Liver (tissue), 8 donors: ENCODE measurements at regions not wholly inside any gene's neighbourhood (a gene's known extent, or its start where the extent isn't known, plus 50 kb on each side); places are given as distances from the start of the nearest gene placed in this dataset.

Source experiments
- DNase-seq: peaks from one replicate; pipeline ENCODE4 v3.0.0-alpha.2; 2017; ENCODE audit warnings: low spot score
- H3K27ac ChIP-seq, 2 donors: one replicate each; pipeline ENCODE4 v1.7.0; 2013; ENCODE audit warnings: inconsistent platforms in 2 of 2, low read length in 2 of 2, control low read depth in 1 of 2, low read depth in 1 of 2, mild to moderate bottlenecking in 1 of 2
- H3K27me3 ChIP-seq, 4 donors: one replicate each; pipeline versions ENCODE4 v1.6.1 to v1.7.0; 2013; ENCODE audit warnings: low read length in 3 of 4, inconsistent platforms in 1 of 4, mild to moderate bottlenecking in 1 of 4, moderate library complexity in 1 of 4; ENCODE audit not compliant: control insufficient read depth in 4 of 4, insufficient read depth in 4 of 4
- H3K36me3 ChIP-seq, 4 donors: one replicate each; pipeline versions ENCODE4 v1.6.1 to v1.7.0; 2013; ENCODE audit warnings: low read length in 3 of 4, mild to moderate bottlenecking in 3 of 4, low read depth in 1 of 4, moderate library complexity in 1 of 4; ENCODE audit not compliant: control insufficient read depth in 4 of 4, insufficient read depth in 3 of 4
- H3K4me1 ChIP-seq, 4 donors: one replicate each; pipeline versions ENCODE4 v1.6.1 to v1.7.0; 2013; ENCODE audit warnings: low read length in 3 of 4, mild to moderate bottlenecking in 3 of 4, moderate library complexity in 1 of 4; ENCODE audit not compliant: control insufficient read depth in 4 of 4, insufficient read depth in 4 of 4
- H3K4me3 ChIP-seq, 3 donors: one replicate each; pipeline versions ENCODE4 v1.6.1 to v1.7.0; 2013; ENCODE audit warnings: low read length in 3 of 3, control low read depth in 1 of 3, low read depth in 1 of 3, mild to moderate bottlenecking in 1 of 3
- H3K9ac ChIP-seq, 2 donors: one replicate each; pipeline ENCODE4 v1.7.0; 2013; ENCODE audit warnings: low read length in 2 of 2, mild to moderate bottlenecking in 2 of 2, moderate library complexity in 2 of 2, control low read depth in 1 of 2, low read depth in 1 of 2
- H3K9me3 ChIP-seq, 4 donors: one replicate each; pipeline versions ENCODE4 v1.6.1 to v1.7.0; 2013; ENCODE audit warnings: low read length in 3 of 4; ENCODE audit not compliant: control insufficient read depth in 4 of 4
- EGR1 ChIP-seq, 2 donors: IDR thresholded peaks; 2 replicates each; pipeline ENCODE4 v1.6.1; 2016 to 2018; ENCODE audit warnings: antibody characterized with exemption in 2 of 2, low read depth in 2 of 2
- FOXA1 ChIP-seq: IDR thresholded peaks from 2 replicates; pipeline ENCODE4 v1.6.1; 2016; ENCODE audit warnings: antibody characterized with exemption
- GABPA ChIP-seq, 2 donors: IDR thresholded peaks in 1 of 2; conservative IDR thresholded peaks in 1 of 2; 2 replicates each; pipeline ENCODE4 v1.6.1; 2016; ENCODE audit warnings: antibody characterized with exemption in 2 of 2, mild to moderate bottlenecking in 1 of 2, moderate library complexity in 1 of 2
- HNF4A ChIP-seq, 2 donors: conservative IDR thresholded peaks; 2 replicates each; pipeline ENCODE4 v1.6.1; 2016; ENCODE audit warnings: antibody characterized with exemption in 2 of 2, mild to moderate bottlenecking in 2 of 2
- HNF4G ChIP-seq: IDR thresholded peaks from 2 replicates; pipeline ENCODE4 v1.6.1; 2016; ENCODE audit warnings: antibody characterized with exemption
- JUND ChIP-seq, 2 donors: IDR thresholded peaks; 2 replicates each; pipeline ENCODE4 v1.6.1; 2016; ENCODE audit warnings: antibody characterized with exemption in 2 of 2
- RAD21 ChIP-seq, 2 donors: IDR thresholded peaks; 2 replicates each; pipeline ENCODE4 v1.6.1; 2016; ENCODE audit warnings: antibody characterized with exemption in 2 of 2, mild to moderate bottlenecking in 2 of 2
- SP1 ChIP-seq: IDR thresholded peaks from 2 replicates; pipeline ENCODE4 v1.6.1; 2018; ENCODE audit warnings: antibody characterized with exemption, mild to moderate bottlenecking
- TAF1 ChIP-seq: conservative IDR thresholded peaks from 2 replicates; pipeline ENCODE4 v1.6.1; 2016; ENCODE audit warnings: antibody characterized with exemption, mild to moderate bottlenecking
- YY1 ChIP-seq: IDR thresholded peaks from 2 replicates; pipeline ENCODE4 v1.6.1; 2016; ENCODE audit warnings: antibody characterized with exemption, mild to moderate bottlenecking
- WGBS: extraction: QIAGEN DNeasy Blood & Tissue Kit; methylation state at CpG from one replicate; pipeline ENCODE4 v1.1.7; 2013; 5-methylcytosine and 5-hydroxymethylcytosine counted together
- TF ChIP-seq, protein P1 (sequence below): IDR thresholded peaks from 2 replicates; pipeline ENCODE4 v1.6.1; 2016; ENCODE audit warnings: antibody characterized with exemption
- TF ChIP-seq, protein P2 (sequence below): IDR thresholded peaks from 2 replicates; pipeline ENCODE4 v1.6.1; 2016; ENCODE audit warnings: antibody characterized with exemption
- TF ChIP-seq, protein P3 (sequence below): IDR thresholded peaks from 2 replicates; pipeline ENCODE4 v1.6.1; 2016; ENCODE audit warnings: antibody characterized with exemption, mild to moderate bottlenecking
- TF ChIP-seq, protein P4 (sequence below): fragments of 150-350 bp; IDR thresholded peaks from 2 replicates; pipeline ENCODE4 v1.5.1; 2017; ENCODE audit warnings: improper control_type of control experiment, low read depth, low read length; ENCODE audit not compliant: missing input control
- TF ChIP-seq, protein P5 (sequence below): IDR thresholded peaks from 2 replicates; pipeline ENCODE4 v1.6.1; 2016; ENCODE audit warnings: antibody characterized with exemption
- donor health status: healthy.
- donor health status: healthy.
- donor health status: healthy.
- donor health status: healthy.
- donor health status: healthy.

DNA sequence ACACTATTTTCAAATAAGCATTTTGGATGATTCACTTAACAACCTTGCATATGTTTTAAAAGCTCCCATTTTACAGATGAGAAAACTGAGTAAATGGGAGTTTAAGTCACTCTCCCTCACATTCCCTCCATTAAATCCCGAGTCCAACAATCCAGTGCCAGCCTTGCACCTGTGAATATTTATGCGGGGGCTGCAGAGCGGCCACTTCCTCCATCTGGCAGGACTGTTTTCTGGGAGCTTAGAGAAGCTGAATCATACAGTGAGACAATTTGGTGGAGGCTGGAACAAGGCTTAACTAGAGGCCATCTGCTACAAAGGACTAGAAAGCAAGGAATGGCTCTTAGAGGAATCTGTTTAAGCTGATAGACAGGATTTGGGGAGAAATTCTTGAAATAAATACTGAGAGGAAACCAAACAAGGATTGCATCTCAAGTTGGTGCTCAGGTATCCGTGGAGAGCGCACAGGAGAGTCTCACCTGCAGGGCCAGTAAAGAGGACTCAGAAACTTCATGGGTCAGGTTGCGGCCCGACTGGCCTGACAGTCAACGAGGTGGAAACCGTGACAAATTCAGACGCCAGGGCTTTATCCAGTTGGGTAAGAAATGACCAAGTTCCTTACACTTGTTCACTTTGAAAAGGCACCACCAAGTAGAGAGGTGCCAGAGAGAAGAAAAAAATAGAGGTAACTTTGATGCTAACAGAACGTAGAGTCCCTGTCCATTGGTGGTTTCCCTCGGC is 478.5 kb downstream of the QKI start:
- 91% methylated on average over 12 of the region's 12 CpGs for WGBS
- H3K27me3 ChIP-seq: peaks cover 0 to 2% (median 0%) of the 10 kb centered on the region in 4 donors
- H3K4me1 ChIP-seq: no peaks in the 10 kb centered on the region
- peaks cover 0 to 4% (median 1%) of the 10 kb centered on the region in 4 donors for H3K9me3 ChIP-seq
- no peak for TF ChIP-seq FOXA1
- no peak for TF ChIP-seq TAF1
- no peak for TF ChIP-seq HNF4G
- TF ChIP-seq HNF4A (conservative IDR thresholded peaks at IDR 0.05): no peak
- no peak for TF ChIP-seq SP1
- TF ChIP-seq, protein P1, sequence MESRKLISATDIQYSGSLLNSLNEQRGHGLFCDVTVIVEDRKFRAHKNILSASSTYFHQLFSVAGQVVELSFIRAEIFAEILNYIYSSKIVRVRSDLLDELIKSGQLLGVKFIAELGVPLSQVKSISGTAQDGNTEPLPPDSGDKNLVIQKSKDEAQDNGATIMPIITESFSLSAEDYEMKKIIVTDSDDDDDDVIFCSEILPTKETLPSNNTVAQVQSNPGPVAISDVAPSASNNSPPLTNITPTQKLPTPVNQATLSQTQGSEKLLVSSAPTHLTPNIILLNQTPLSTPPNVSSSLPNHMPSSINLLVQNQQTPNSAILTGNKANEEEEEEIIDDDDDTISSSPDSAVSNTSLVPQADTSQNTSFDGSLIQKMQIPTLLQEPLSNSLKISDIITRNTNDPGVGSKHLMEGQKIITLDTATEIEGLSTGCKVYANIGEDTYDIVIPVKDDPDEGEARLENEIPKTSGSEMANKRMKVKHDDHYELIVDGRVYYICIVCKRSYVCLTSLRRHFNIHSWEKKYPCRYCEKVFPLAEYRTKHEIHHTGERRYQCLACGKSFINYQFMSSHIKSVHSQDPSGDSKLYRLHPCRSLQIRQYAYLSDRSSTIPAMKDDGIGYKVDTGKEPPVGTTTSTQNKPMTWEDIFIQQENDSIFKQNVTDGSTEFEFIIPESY: no peak
- TF ChIP-seq YY1: no peak
- no peak for DNase-seq
- H3K36me3 ChIP-seq: no peaks in the 10 kb centered on the region
- H3K27ac ChIP-seq: no peak overlapping the region
- H3K9ac ChIP-seq: no peak overlapping the region
- H3K4me3 ChIP-seq: no peak overlapping the region

DNA sequence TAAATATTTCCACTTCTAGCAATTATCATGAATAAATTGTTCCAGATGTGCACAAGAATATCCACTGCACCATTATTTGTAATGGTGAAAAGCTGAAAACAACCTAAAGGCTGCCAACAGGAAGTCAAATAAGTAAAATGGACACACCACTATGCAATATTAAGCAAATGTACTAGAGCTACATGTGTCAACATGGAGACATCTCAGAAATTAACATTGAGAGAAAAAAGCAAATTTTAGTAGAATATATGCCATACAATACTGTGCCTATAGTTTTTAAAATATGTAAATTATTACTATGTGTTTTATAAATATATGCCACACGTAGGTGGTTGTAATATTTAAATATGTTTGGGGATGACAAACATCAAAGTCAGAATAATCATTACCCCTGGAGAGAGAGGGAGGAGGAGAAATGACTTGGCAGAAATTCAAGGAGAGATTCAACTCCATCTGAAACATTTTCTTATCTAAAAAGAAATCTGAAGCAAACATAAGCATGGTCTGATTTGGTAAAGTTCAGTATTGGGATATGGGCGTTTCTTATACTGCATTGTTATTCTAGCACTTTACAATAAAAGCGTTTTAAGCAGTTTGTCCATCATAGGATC is 475.5 kb downstream of the QKI start:
- Histone ChIP-seq H3K36me3 (no peaks in the 10 kb centered on the region), H3K9me3 (no peaks in the 10 kb centered on the region), H3K4me3 (no peak overlapping the region), H3K9ac (no peak overlapping the region), H3K4me1 (no peaks in the 10 kb centered on the region), H3K27me3 (peaks cover 0 to 2% (median 0%) of the 10 kb centered on the region in 4 donors), H3K27ac (no peak overlapping the region)
- WGBS: 84% methylated on average over 3 of the region's 3 CpGs
- TF ChIP-seq YY1 (no peak), GABPA (IDR thresholded peaks at IDR 0.05 in 1 of 2, conservative IDR thresholded peaks at IDR 0.05 in 1 of 2) (no peak), JUND (IDR thresholded peaks at IDR 0.05) (no peak), FOXA1 (no peak), TAF1 (no peak), SP1 (no peak), EGR1 (IDR thresholded peaks at IDR 0.05; ENCODE audit: low read depth in 2 of 2) (no peak), HNF4G (no peak), RAD21 (IDR thresholded peaks at IDR 0.05) (no peak), HNF4A (conservative IDR thresholded peaks at IDR 0.05) (no peak)
- TF ChIP-seq, protein P2, sequence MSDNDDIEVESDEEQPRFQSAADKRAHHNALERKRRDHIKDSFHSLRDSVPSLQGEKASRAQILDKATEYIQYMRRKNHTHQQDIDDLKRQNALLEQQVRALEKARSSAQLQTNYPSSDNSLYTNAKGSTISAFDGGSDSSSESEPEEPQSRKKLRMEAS: no peak
- TF ChIP-seq, protein P1: no peak
- TF ChIP-seq, protein P3, sequence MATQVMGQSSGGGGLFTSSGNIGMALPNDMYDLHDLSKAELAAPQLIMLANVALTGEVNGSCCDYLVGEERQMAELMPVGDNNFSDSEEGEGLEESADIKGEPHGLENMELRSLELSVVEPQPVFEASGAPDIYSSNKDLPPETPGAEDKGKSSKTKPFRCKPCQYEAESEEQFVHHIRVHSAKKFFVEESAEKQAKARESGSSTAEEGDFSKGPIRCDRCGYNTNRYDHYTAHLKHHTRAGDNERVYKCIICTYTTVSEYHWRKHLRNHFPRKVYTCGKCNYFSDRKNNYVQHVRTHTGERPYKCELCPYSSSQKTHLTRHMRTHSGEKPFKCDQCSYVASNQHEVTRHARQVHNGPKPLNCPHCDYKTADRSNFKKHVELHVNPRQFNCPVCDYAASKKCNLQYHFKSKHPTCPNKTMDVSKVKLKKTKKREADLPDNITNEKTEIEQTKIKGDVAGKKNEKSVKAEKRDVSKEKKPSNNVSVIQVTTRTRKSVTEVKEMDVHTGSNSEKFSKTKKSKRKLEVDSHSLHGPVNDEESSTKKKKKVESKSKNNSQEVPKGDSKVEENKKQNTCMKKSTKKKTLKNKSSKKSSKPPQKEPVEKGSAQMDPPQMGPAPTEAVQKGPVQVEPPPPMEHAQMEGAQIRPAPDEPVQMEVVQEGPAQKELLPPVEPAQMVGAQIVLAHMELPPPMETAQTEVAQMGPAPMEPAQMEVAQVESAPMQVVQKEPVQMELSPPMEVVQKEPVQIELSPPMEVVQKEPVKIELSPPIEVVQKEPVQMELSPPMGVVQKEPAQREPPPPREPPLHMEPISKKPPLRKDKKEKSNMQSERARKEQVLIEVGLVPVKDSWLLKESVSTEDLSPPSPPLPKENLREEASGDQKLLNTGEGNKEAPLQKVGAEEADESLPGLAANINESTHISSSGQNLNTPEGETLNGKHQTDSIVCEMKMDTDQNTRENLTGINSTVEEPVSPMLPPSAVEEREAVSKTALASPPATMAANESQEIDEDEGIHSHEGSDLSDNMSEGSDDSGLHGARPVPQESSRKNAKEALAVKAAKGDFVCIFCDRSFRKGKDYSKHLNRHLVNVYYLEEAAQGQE: no peak
- TF ChIP-seq, protein P4, sequence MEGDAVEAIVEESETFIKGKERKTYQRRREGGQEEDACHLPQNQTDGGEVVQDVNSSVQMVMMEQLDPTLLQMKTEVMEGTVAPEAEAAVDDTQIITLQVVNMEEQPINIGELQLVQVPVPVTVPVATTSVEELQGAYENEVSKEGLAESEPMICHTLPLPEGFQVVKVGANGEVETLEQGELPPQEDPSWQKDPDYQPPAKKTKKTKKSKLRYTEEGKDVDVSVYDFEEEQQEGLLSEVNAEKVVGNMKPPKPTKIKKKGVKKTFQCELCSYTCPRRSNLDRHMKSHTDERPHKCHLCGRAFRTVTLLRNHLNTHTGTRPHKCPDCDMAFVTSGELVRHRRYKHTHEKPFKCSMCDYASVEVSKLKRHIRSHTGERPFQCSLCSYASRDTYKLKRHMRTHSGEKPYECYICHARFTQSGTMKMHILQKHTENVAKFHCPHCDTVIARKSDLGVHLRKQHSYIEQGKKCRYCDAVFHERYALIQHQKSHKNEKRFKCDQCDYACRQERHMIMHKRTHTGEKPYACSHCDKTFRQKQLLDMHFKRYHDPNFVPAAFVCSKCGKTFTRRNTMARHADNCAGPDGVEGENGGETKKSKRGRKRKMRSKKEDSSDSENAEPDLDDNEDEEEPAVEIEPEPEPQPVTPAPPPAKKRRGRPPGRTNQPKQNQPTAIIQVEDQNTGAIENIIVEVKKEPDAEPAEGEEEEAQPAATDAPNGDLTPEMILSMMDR: no peak
- TF ChIP-seq, protein P5, sequence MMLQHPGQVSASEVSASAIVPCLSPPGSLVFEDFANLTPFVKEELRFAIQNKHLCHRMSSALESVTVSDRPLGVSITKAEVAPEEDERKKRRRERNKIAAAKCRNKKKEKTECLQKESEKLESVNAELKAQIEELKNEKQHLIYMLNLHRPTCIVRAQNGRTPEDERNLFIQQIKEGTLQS: no peak
- DNase-seq: no peak
